K562 (cell line): ENCODE measurements at regions not wholly inside any gene's neighbourhood (a gene's known extent, or its start where the extent isn't known, plus 50 kb on each side); places are given as distances from the start of the nearest gene placed in this dataset.

Experiments used
- ATF4 ChIP-seq: fragments of 450-650 bp; formaldehyde crosslinking; IDR thresholded peaks from 2 replicates; pipeline ENCODE4 v1.4.0; 2022; ENCODE audit warnings: mild to moderate bottlenecking, moderate library complexity
- CCAR2 ChIP-seq: fragments of 200-400 bp; formaldehyde crosslinking; IDR thresholded peaks from 2 replicates; pipeline ENCODE4 v1.6.1; 2017; ENCODE audit warnings: mild to moderate bottlenecking, low read depth, low read length
- DACH1 ChIP-seq: fragments of 450-650 bp; IDR thresholded peaks from 2 replicates; pipeline ENCODE4 v1.6.1; 2018; ENCODE audit not compliant: partially characterized antibody
- GTF2A2 ChIP-seq: IDR thresholded peaks from 2 replicates; pipeline ENCODE4 v1.6.1; 2016; ENCODE audit warnings: mild to moderate bottlenecking, missing genetic modification characterization, missing compliant biosample characterization
- NFE2L1 ChIP-seq: fragments of 450-650 bp; IDR thresholded peaks from 2 replicates; pipeline ENCODE4 v1.6.1; 2016; ENCODE audit warnings: missing genetic modification characterization, low read depth, mild to moderate bottlenecking, missing compliant biosample characterization, moderate library complexity, borderline replicate concordance
- NR2C2 ChIP-seq, 2 experiments: fragments of 200-800 bp in 1 of 2; sonication (Bioruptor generic) in 1 of 2; sonication (generic) in 1 of 2; formaldehyde crosslinking in 1 of 2; IDR thresholded peaks; 2 replicates each; pipeline versions ENCODE4 v1.6.1 to v1.8.0; 2016 to 2022; ENCODE audit warnings: mild to moderate bottlenecking in 1 of 2, missing compliant biosample characterization in 1 of 2, missing genetic modification characterization in 1 of 2, missing genetic modification reagents in 1 of 2
- RERE ChIP-seq: sonication (generic); formaldehyde crosslinking; IDR thresholded peaks from 2 replicates; pipeline ENCODE4 v1.8.0; 2023; ENCODE audit warnings: missing genetic modification reagents, mild to moderate bottlenecking, borderline replicate concordance
- SMARCA5 ChIP-seq: fragments of 450-650 bp; IDR thresholded peaks from 2 replicates; pipeline ENCODE4 v1.6.1; 2016
- SREBF1 ChIP-seq: fragments of 150-350 bp; IDR thresholded peaks from 2 replicates; pipeline ENCODE4 v1.6.1; 2014; ENCODE audit warnings: antibody characterized with exemption, low read depth, low read length, borderline replicate concordance
- ZKSCAN8 ChIP-seq: fragments of 200-800 bp; sonication (Bioruptor generic); IDR thresholded peaks from 2 replicates; pipeline ENCODE4 v1.6.1; 2016; ENCODE audit warnings: missing genetic modification characterization, missing compliant biosample characterization
- ZNF274 ChIP-seq: IDR thresholded peaks from 2 replicates; pipeline ENCODE4 v1.6.1; 2011; ENCODE audit warnings: low read depth, mild to moderate bottlenecking, low read length, moderate library complexity, borderline replicate concordance
- ZNF668 ChIP-seq: fragments of 250-450 bp; sonication (Bioruptor Pico); IDR thresholded peaks from 2 replicates; pipeline ENCODE4 v1.8.0; 2022; ENCODE audit warnings: mild to moderate bottlenecking, inconsistent platforms
- TF ChIP-seq, protein P1 (sequence below): sonication (generic); formaldehyde crosslinking; IDR thresholded peaks from 2 replicates; pipeline ENCODE4 v1.8.1; 2023; ENCODE audit warnings: missing genetic modification reagents, mild to moderate bottlenecking, borderline replicate concordance
- TF ChIP-seq, protein P2 (sequence below): fragments of 250-450 bp; sonication (Bioruptor Pico); IDR thresholded peaks from 2 replicates; pipeline ENCODE4 v1.8.0; 2022; ENCODE audit warnings: inconsistent platforms, mild to moderate bottlenecking, moderate library complexity, borderline replicate concordance

DNA sequence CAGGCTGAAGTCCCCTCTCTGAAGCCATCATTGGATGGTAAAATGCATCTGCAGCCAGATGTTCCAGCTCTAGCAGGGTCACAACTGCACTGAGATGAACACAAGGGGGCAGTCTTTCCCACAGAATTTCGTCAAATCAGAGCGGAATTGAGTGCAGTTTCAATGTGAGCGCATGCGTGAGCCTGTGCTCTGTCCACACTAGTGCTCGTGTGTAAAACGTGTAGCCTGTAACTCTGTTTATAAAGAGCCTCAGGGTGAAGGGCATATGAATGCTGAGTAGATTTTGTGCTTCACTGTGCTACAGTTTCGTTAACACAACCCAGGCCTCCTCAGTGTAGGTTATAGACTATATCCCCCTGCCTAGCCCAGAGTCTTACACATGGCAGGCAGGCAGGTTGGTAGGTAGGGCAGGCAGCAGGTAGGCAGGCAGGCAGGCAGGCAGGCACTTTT is 92.7 kb upstream of the GOLGA6L4 start (continued):
- TF ChIP-seq ZKSCAN8 (CRISPR knock-in tag) (no peak), SREBF1 (no peak), ZNF274 (no peak), ZNF668 (CRISPR knock-in tag) (no peak), DACH1 (no peak), NFE2L1 (tag) (no peak), CCAR2 (no peak), GTF2A2 (tag) (no peak), SMARCA5 (no peak), NR2C2 (CRISPR knock-in tag; IDR thresholded peaks at IDR 0.05) (no peak), NR2C2 (tag; IDR thresholded peaks at IDR 0.05) (no peak), ATF4 (CRISPR knock-in tag) (no peak), RERE (no peak)
- TF ChIP-seq, protein P1, sequence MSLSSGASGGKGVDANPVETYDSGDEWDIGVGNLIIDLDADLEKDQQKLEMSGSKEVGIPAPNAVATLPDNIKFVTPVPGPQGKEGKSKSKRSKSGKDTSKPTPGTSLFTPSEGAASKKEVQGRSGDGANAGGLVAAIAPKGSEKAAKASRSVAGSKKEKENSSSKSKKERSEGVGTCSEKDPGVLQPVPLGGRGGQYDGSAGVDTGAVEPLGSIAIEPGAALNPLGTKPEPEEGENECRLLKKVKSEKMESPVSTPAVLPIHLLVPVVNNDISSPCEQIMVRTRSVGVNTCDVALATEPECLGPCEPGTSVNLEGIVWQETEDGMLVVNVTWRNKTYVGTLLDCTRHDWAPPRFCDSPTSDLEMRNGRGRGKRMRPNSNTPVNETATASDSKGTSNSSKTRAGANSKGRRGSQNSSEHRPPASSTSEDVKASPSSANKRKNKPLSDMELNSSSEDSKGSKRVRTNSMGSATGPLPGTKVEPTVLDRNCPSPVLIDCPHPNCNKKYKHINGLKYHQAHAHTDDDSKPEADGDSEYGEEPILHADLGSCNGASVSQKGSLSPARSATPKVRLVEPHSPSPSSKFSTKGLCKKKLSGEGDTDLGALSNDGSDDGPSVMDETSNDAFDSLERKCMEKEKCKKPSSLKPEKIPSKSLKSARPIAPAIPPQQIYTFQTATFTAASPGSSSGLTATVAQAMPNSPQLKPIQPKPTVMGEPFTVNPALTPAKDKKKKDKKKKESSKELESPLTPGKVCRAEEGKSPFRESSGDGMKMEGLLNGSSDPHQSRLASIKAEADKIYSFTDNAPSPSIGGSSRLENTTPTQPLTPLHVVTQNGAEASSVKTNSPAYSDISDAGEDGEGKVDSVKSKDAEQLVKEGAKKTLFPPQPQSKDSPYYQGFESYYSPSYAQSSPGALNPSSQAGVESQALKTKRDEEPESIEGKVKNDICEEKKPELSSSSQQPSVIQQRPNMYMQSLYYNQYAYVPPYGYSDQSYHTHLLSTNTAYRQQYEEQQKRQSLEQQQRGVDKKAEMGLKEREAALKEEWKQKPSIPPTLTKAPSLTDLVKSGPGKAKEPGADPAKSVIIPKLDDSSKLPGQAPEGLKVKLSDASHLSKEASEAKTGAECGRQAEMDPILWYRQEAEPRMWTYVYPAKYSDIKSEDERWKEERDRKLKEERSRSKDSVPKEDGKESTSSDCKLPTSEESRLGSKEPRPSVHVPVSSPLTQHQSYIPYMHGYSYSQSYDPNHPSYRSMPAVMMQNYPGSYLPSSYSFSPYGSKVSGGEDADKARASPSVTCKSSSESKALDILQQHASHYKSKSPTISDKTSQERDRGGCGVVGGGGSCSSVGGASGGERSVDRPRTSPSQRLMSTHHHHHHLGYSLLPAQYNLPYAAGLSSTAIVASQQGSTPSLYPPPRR (CRISPR knock-in tag), result no peak
- TF ChIP-seq, protein P2, sequence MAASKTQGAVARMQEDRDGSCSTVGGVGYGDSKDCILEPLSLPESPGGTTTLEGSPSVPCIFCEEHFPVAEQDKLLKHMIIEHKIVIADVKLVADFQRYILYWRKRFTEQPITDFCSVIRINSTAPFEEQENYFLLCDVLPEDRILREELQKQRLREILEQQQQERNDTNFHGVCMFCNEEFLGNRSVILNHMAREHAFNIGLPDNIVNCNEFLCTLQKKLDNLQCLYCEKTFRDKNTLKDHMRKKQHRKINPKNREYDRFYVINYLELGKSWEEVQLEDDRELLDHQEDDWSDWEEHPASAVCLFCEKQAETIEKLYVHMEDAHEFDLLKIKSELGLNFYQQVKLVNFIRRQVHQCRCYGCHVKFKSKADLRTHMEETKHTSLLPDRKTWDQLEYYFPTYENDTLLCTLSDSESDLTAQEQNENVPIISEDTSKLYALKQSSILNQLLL, result no peak
